Left ventricle myocardium inferior (tissue), 1 donor: ENCODE measurements at regions not wholly inside any gene's neighbourhood (a gene's known extent, or its start where the extent isn't known, plus 50 kb on each side); places are given as distances from the start of the nearest gene placed in this dataset.
A peak's percentile ranks its signal among the peaks of the same experiment; 100 is the strongest.

Experiments used
- DNase-seq: peaks from one replicate; pipeline ENCODE4 v3.0.0-alpha.2; 2020
- H3K27ac ChIP-seq: fragments of 200-600 bp; replicated peaks from 2 replicates; pipeline ENCODE4 v1.8.0; 2021
- H3K27me3 ChIP-seq: fragments of 200-600 bp; 2 replicates; pipeline ENCODE4 v1.8.0; 2021; ENCODE audit warnings: low read depth
- H3K36me3 ChIP-seq: fragments of 200-600 bp; 2 replicates; pipeline ENCODE4 v1.8.0; 2021
- H3K4me1 ChIP-seq: fragments of 200-600 bp; 2 replicates; pipeline ENCODE4 v1.8.0; 2021
- H3K4me3 ChIP-seq: fragments of 200-600 bp; 2 replicates; pipeline ENCODE4 v1.8.0; 2021; ENCODE audit warnings: mild to moderate bottlenecking, moderate library complexity
- H3K9me3 ChIP-seq: fragments of 200-600 bp; replicated peaks from 2 replicates; pipeline ENCODE4 v1.8.0; 2021
- intact Hi-C: fragments of 100-400 bp; cut with micrococcal nuclease; formaldehyde crosslinking; loops from one replicate; pipeline ENCODE4 v1.11.0; 2022
- TF ChIP-seq, protein P1 (sequence below): fragments of 200-600 bp; IDR thresholded peaks from 2 replicates; pipeline ENCODE4 v1.8.0; 2021; ENCODE audit warnings: antibody characterized with exemption, mild to moderate bottlenecking, borderline replicate concordance
- donor health status: DM: no; HTN: yes; CAD: no; lungs with severe emphysema.

DNA sequence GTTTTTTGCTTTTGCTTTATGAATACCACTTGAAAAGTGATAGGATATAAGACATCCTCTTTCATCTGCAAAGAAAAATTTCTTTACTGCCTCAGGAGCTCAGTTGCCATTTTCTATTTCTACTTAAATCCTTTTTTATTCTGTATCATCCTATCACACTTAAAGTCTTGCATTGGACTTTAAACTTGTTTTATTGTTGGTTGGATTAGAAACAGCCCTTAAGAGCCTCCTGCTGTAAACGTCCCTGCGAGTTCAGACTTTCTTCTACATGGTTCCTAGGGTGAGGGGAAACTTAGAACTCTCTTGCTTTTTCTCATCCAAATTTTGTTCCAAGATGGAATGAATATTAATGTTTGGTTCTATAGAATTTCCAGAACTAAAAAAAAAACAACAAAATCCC is 234.3 kb downstream of the JRKL start:
- Histone ChIP-seq H3K27ac (peak overlapping the region; percentile 79), H3K4me1 (peaks cover 16% of the 10 kb centered on the region), H3K27me3 (no peaks in the 10 kb centered on the region), H3K9me3 (peaks cover 23% of the 10 kb centered on the region), H3K4me3 (no peak overlapping the region), H3K36me3 (no peaks in the 10 kb centered on the region)
- no peak for DNase-seq
- TF ChIP-seq, protein P1, sequence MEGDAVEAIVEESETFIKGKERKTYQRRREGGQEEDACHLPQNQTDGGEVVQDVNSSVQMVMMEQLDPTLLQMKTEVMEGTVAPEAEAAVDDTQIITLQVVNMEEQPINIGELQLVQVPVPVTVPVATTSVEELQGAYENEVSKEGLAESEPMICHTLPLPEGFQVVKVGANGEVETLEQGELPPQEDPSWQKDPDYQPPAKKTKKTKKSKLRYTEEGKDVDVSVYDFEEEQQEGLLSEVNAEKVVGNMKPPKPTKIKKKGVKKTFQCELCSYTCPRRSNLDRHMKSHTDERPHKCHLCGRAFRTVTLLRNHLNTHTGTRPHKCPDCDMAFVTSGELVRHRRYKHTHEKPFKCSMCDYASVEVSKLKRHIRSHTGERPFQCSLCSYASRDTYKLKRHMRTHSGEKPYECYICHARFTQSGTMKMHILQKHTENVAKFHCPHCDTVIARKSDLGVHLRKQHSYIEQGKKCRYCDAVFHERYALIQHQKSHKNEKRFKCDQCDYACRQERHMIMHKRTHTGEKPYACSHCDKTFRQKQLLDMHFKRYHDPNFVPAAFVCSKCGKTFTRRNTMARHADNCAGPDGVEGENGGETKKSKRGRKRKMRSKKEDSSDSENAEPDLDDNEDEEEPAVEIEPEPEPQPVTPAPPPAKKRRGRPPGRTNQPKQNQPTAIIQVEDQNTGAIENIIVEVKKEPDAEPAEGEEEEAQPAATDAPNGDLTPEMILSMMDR = no peak
- intact Hi-C loops = no loop called here

DNA sequence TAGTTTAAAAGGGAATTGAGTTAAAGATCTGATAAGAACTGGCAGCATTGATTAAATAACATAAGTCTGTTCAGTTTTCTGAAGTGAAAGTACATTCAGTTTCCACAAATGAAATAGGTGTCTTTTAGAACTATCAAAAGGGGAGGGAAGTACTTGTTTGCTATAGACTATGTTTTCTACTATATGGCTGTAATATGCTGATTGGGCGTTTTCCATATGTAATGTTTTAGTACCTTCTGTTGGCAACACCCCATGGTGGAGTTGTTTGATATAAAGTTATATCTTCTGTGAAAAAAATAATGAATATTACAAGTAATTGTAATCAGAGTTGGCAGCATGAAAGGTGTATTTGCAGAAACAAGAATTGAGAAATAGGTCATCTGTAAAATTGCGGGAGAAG is 237.6 kb downstream of the JRKL start:
- no peaks in the 10 kb centered on the region for H3K27me3 ChIP-seq
- TF ChIP-seq, protein P1 = no peak
- DNase-seq = no peak
- no peaks in the 10 kb centered on the region for H3K36me3 ChIP-seq
- no peak overlapping the region for H3K4me3 ChIP-seq
- no peak overlapping the region for H3K27ac ChIP-seq
- intact Hi-C loops = no loop called here
- peaks cover 7% of the 10 kb centered on the region for H3K4me1 ChIP-seq
- peaks cover 23% of the 10 kb centered on the region for H3K9me3 ChIP-seq

DNA sequence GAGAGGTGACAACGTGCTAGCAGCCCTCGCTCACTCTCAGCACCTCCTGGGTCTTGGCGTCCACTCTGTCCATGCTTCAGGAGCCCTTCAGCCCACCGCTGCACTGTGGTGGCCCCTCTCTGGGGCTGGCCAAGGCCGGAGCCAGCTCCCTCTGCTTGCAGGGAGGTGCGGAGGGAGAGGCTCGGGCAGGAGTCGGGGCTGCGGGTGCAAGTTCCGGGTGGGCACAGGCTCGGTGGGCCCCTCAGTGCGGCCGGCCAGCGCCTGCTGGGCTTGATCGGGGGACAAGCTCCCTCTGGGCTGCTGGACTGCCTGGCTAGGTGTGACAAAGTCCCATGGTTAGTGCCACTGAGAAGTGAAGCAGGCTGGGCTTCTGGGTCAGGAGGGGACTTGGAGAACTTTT is 245.8 kb downstream of the JRKL start:
- Histone ChIP-seq H3K4me1 (no peaks in the 10 kb centered on the region), H3K9me3 (peaks cover 32% of the 10 kb centered on the region), H3K27me3 (no peaks in the 10 kb centered on the region), H3K36me3 (no peaks in the 10 kb centered on the region), H3K4me3 (no peak overlapping the region), H3K27ac (no peak overlapping the region)
- DNase-seq = no peak
- intact Hi-C loops = no loop called here
- TF ChIP-seq, protein P1 = no peak

- TF ChIP-seq, protein P1 = no peak
- no peaks in the 10 kb centered on the region for H3K4me1 ChIP-seq
- no peaks in the 10 kb centered on the region for H3K27me3 ChIP-seq
- H3K27ac ChIP-seq = no peak overlapping the region
- H3K36me3 ChIP-seq = no peaks in the 10 kb centered on the region
- intact Hi-C loops = no loop called here
- no peak overlapping the region for H3K4me3 ChIP-seq
- DNase-seq = no peak
- H3K9me3 ChIP-seq = peaks cover 23% of the 10 kb centered on the region
Measured at GRCh38 chr11:96641261-96641660, 251.4 kb downstream of the JRKL start.

- H3K4me1 ChIP-seq = no peaks in the 10 kb centered on the region
- DNase-seq = no peak
- no peaks in the 10 kb centered on the region for H3K36me3 ChIP-seq
- intact Hi-C loops = no loop called here
- no peaks in the 10 kb centered on the region for H3K27me3 ChIP-seq
- peaks cover 10% of the 10 kb centered on the region for H3K9me3 ChIP-seq
- TF ChIP-seq, protein P1 = no peak
- no peak overlapping the region for H3K27ac ChIP-seq
- no peak overlapping the region for H3K4me3 ChIP-seq
Measured at GRCh38 chr11:96642583-96642982, 252.8 kb downstream of the JRKL start.

- H3K36me3 ChIP-seq = no peaks in the 10 kb centered on the region
- H3K4me3 ChIP-seq = no peak overlapping the region
- no peak for DNase-seq
- no peaks in the 10 kb centered on the region for H3K4me1 ChIP-seq
- peaks cover 4% of the 10 kb centered on the region for H3K9me3 ChIP-seq
- H3K27me3 ChIP-seq = no peaks in the 10 kb centered on the region
- H3K27ac ChIP-seq = no peak overlapping the region
- intact Hi-C loops = no loop called here
- TF ChIP-seq, protein P1 = no peak
Measured at GRCh38 chr11:96643173-96643572, 253.4 kb downstream of the JRKL start.
